AG09319 (cell line): ENCODE measurements at regions not wholly inside any gene's neighbourhood (a gene's known extent, or its start where the extent isn't known, plus 50 kb on each side); places are given as distances from the start of the nearest gene placed in this dataset.
"Not testable (repeated sequence)": the region's sequence is repeated elsewhere in the genome, so short reads cannot be mapped to it uniquely, and the experiment has no call there.

Experiments used
- DNase-seq: peaks from one replicate; pipeline ENCODE4 v3.0.0-alpha.2; 2010; ENCODE audit warnings: low read depth; ENCODE audit errors: extremely low read depth
- TF ChIP-seq, protein P1 (sequence below): IDR thresholded peaks from 2 replicates; pipeline ENCODE4 v1.5.1; 2011; ENCODE audit warnings: low read depth, mild to moderate bottlenecking, inconsistent platforms, low read length, moderate library complexity

DNA sequence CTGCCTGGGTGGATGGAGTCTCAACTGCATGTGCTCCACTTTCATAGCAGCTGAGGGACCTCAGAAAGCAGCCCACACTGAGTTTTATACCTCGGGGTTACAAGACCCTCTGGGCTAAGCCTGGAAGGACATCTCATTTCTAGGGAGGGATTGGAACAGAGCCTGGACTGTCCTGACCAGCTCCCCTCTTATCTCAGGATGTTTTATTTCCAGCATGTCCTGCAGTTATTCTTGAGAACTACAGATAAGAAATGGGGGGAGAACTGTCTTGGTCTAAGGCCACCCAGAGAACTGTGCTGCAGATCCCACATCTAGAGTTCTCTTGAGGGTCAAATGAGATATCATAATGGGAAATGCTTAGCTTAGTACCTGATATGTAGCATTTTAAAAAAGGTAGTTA, 97.3 kb upstream of the CHD6 start:
- TF ChIP-seq, protein P1, sequence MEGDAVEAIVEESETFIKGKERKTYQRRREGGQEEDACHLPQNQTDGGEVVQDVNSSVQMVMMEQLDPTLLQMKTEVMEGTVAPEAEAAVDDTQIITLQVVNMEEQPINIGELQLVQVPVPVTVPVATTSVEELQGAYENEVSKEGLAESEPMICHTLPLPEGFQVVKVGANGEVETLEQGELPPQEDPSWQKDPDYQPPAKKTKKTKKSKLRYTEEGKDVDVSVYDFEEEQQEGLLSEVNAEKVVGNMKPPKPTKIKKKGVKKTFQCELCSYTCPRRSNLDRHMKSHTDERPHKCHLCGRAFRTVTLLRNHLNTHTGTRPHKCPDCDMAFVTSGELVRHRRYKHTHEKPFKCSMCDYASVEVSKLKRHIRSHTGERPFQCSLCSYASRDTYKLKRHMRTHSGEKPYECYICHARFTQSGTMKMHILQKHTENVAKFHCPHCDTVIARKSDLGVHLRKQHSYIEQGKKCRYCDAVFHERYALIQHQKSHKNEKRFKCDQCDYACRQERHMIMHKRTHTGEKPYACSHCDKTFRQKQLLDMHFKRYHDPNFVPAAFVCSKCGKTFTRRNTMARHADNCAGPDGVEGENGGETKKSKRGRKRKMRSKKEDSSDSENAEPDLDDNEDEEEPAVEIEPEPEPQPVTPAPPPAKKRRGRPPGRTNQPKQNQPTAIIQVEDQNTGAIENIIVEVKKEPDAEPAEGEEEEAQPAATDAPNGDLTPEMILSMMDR, result no peak

DNA sequence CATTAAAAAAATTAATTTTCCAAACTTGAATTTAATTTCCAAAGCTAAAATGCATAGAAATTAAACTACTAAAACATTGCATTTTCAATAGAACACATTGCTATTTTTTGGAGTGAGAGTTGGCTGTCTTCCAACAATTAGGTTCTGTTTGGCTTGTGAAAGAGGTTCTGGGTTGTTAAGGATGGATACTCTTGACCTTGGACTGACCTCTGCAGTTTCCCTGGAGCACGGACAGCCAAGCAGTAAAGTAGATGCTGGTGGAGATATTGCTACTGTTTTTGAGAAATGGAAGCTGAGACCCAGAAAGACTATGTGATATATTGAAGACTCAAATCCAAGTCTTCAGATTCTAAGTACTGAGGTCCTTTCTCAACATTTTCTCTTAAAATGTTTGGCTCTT, 95.9 kb upstream of the CHD6 start:
- no peak for DNase-seq
- TF ChIP-seq, protein P1, result no peak

More for the DNA sequence above, 97.3 kb upstream of the CHD6 start:
- DNase-seq, result no peak

DNA sequence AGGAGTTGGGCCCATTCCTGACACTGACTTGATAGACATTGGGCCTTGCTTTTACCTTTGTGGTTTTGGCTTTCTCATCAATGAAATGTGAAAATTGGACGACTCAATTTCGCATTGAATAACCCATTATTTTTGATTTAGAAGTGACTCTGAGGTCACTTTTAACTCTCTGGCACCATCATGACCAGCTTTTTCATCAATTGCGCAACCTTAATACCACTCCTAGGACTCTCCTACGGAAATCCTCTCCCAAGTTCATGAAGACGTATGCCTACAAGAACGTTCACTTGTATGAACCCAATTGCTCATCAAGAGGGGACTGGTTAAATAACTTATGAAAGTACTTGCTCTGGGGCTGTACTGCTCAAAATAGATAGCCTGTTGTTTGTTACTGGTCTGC, 86.7 kb upstream of the CHD6 start:
- TF ChIP-seq, protein P1, result no peak
- DNase-seq, result no peak

DNA sequence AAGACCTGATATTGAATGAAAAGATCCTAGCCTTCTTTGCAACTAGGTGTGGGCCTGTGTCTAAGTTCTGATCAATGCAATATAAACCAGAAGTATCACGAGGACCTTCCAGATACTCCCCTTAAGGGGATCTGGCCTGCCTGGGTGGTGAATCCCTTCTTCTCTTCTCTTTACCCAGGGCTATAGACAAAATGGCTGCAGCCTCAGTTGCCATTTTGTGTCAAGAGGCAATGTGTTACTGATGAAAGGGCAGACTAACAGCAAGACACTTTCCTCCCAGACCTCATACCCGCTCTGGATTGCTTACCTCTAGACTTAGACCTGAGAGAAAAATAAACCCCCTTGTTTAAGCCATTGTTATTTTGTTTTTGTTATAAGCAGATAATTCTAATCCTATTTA, 84.5 kb upstream of the CHD6 start:
- TF ChIP-seq, protein P1, result no peak
- no peak for DNase-seq

DNA sequence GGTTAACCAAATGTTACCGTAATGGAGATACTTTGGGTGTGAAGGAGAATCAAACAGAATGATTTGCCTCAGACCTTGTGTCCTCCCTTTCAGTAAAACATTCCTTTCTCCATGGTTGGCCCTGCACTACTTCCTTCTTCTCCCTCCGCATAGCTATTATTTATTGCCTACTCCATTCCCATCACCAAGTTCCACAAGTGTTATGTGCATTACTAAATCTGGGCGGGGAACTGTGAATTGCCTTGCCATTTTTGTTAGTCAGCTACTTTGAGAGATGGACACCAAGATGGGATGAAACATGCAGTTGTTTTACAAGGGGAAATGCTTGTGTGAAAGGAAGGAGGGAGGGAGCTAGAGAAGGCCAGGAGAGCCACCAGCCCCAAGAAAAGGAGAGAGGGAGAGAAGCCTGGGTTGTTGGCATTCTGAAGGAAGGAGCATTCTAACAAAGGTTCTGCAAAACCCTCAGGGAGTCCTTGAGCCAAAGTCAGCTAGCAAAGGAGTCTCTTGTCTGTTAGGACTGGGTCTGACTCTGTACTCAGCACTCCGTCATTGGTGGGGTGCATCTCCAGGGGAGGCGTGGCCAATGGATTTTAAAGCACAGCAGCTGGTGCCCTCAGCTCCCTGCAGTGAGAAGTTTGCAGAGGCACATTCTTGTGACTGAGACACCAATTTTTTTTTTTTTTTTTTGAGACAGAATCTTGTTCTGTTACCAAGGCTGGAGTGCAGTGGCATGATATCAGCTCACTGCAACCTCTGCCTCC, 83.6 kb upstream of the CHD6 start:
- TF ChIP-seq, protein P1, result no peak
- DNase-seq, result no peak

DNA sequence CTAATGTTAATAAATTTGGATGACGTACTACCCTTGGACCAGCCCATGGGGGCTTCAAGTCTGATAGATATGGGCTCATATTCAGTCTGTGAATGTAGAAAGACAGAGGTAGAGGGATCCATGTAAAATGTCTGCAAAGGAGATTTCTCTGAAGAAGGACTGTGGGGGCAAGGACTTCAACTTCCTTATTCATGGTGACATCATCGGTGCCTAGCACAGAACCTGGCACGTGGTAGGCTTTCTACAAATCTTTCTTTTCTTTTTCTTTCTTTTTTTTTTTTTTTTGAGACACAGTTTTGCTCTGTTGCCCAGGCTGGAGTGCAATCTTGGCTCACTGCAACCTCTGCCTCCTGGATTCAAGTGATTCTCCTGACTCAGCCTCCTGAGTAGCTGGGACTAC, 81.5 kb upstream of the CHD6 start:
- not testable (repeated sequence) for DNase-seq

DNA sequence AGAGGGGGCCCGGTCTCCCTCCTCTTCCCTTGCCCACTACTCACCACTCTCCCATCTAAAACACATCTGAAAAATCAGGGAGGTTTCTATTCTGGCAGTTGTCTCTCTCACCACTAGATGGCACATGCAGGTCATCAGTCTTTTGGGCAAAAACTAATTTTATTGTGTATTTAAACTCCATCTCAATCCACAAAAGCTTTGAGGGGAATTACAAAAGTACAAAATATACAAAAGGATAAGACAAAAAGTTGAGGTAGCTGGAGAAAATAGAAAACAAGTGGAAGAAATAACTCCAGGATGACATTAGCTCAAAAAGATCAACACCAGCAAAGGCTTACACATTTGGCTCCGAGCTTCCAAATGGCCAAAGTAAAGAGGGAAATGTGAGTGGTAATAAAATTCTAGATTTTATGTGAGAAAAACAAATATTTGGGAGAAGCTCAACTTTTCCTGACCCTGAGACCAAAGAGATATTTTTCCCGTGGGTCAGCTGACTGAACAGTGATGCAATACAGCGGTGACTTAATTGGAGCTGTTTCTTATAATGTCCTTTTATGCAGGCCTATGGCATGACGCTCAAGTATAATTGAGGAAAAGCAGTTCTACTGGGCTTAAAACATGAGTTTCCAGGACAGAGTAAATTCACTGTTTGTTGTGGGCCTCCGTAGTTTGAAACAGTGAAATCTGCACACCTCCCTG, 79.8 kb upstream of the CHD6 start:
- TF ChIP-seq, protein P1, result peak; percentile 87
- no peak for DNase-seq
